SU-DHL-6 (cell line): ENCODE measurements at regions not wholly inside any gene's neighbourhood (a gene's known extent, or its start where the extent isn't known, plus 50 kb on each side); places are given as distances from the start of the nearest gene placed in this dataset.

Source experiments
- CTCF ChIP-seq: fragments of 200-600 bp; sonication (generic); IDR thresholded peaks from one replicate; pipeline ENCODE4 v1.5.1; 2017; ENCODE audit warnings: antibody characterized with exemption, mild to moderate bottlenecking, low read length, moderate library complexity; ENCODE audit not compliant: insufficient read depth, poor library complexity, severe bottlenecking
- EZH2phosphoT487 ChIP-seq: fragments of 200-600 bp; sonication (generic), shearing (Covaris generic); conservative IDR thresholded peaks from 2 replicates; pipeline ENCODE4 v1.6.1; 2018; ENCODE audit warnings: mild to moderate bottlenecking, antibody characterized with exemption, low read length, moderate library complexity, mixed read lengths

DNA sequence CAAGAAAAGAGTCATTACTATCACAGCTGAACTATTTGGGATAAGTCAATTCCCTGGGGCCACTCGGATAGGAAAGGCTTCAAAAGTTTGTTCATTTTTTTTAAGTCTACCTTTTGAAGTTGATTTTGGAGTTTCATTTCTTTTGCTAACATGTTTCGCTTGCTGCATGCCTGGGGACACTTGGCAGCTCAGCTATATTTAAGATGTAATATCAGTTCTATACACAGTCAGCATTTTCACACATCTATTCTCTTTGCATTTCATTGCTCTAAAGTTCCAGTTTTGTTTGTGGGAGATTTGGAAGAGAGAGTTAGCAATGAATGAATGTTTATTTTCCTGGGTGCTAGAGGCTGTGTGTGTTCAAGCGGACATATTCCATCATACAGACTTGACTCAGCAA is 445.2 kb upstream of the GRAMD2B start:
- TF ChIP-seq CTCF (no peak), EZH2phosphoT487 (no peak)
